GM23338 (cell line): ENCODE measurements at regions not wholly inside any gene's neighbourhood (a gene's known extent, or its start where the extent isn't known, plus 50 kb on each side); places are given as distances from the start of the nearest gene placed in this dataset.

Source experiments
- ATAC-seq: fragments of 200-7000 bp; cut with Tn5 transposase; 3 replicates; pipeline ENCODE4 v1.9.1; 2020
- DNase-seq: peaks from one replicate; pipeline ENCODE4 v3.0.0-alpha.2; 2015; ENCODE audit warnings: low spot score
- H2AFZ ChIP-seq: fragments of 200-600 bp; sonication (generic); 2 replicates; pipeline ENCODE4 v1.8.0; 2016; ENCODE audit warnings: antibody characterized with exemption, mild to moderate bottlenecking, moderate library complexity
- H3F3A ChIP-seq: fragments of 200-600 bp; sonication (generic); replicated peaks from 2 replicates; pipeline ENCODE4 v1.8.0; 2017; ENCODE audit warnings: antibody characterized with exemption, mixed run types, low read depth
- H3K27ac ChIP-seq: fragments of 200-600 bp; sonication (generic); 2 replicates; pipeline ENCODE4 v1.6.1; 2016; ENCODE audit warnings: low read depth
- H3K27me3 ChIP-seq: fragments of 200-600 bp; sonication (generic); 2 replicates; pipeline ENCODE4 v1.8.0; 2016; ENCODE audit warnings: mild to moderate bottlenecking, mixed run types, moderate library complexity; ENCODE audit not compliant: insufficient read depth
- H3K36me3 ChIP-seq: fragments of 200-600 bp; sonication (generic); 2 replicates; pipeline ENCODE4 v1.8.0; 2016; ENCODE audit warnings: mild to moderate bottlenecking; ENCODE audit not compliant: insufficient read depth
- H3K4me1 ChIP-seq: fragments of 200-600 bp; sonication (generic); 2 replicates; pipeline ENCODE4 v1.8.0; 2016; ENCODE audit warnings: mild to moderate bottlenecking, moderate library complexity; ENCODE audit not compliant: insufficient read depth
- H3K4me2 ChIP-seq: fragments of 200-600 bp; sonication (generic); 2 replicates; pipeline ENCODE4 v1.7.1; 2017; ENCODE audit warnings: mixed run types
- H3K4me3 ChIP-seq: fragments of 200-600 bp; sonication (generic); 2 replicates; pipeline ENCODE4 v1.6.1; 2016; ENCODE audit warnings: mixed run types
- H3K79me2 ChIP-seq: fragments of 200-600 bp; sonication (generic); replicated peaks from 2 replicates; pipeline ENCODE4 v1.8.0; 2017; ENCODE audit warnings: mild to moderate bottlenecking; ENCODE audit not compliant: insufficient read depth
- H3K9me2 ChIP-seq: fragments of 200-600 bp; sonication (generic); 2 replicates; pipeline ENCODE4 v1.8.0; 2017; ENCODE audit not compliant: insufficient read depth
- H4K20me1 ChIP-seq: fragments of 200-600 bp; sonication (generic); replicated peaks from 2 replicates; pipeline ENCODE4 v1.8.0; 2017; ENCODE audit warnings: mild to moderate bottlenecking; ENCODE audit not compliant: insufficient read depth
- H3K27ac Mint-ChIP-seq: 2 replicates; pipeline ENCODE4 v1.8.0; 2020; ENCODE audit warnings: inconsistent platforms, mild to moderate bottlenecking, moderate library complexity, mixed read lengths
- H3K27me3 Mint-ChIP-seq: 3 replicates; pipeline ENCODE4 v1.8.0; 2022; ENCODE audit warnings: low read depth, mild to moderate bottlenecking, moderate library complexity, mixed read lengths, inconsistent platforms; ENCODE audit not compliant: insufficient read depth, poor library complexity
- H3K36me3 Mint-ChIP-seq: 3 replicates; pipeline ENCODE4 v1.8.0; 2021; ENCODE audit warnings: low read depth, mild to moderate bottlenecking, inconsistent platforms, moderate library complexity, mixed read lengths
- H3K4me1 Mint-ChIP-seq: 3 replicates; pipeline ENCODE4 v1.8.0; 2020; ENCODE audit warnings: mild to moderate bottlenecking, inconsistent platforms, mixed read lengths
- H3K4me3 Mint-ChIP-seq: 3 replicates; pipeline ENCODE4 v1.8.0; 2021; ENCODE audit warnings: moderate library complexity, mild to moderate bottlenecking, inconsistent platforms, mixed read lengths
- H3K9me3 Mint-ChIP-seq: 3 replicates; pipeline ENCODE4 v1.8.0; 2020; ENCODE audit warnings: moderate library complexity, mild to moderate bottlenecking, inconsistent platforms, mixed read lengths
- CREB1 ChIP-seq: fragments of 250-450 bp; sonication (Bioruptor Pico); IDR thresholded peaks from 2 replicates; pipeline ENCODE4 v1.5.0; 2020; ENCODE audit warnings: low read depth, mild to moderate bottlenecking, moderate library complexity
- CTCF ChIP-seq, 2 experiments: fragments of 200-600 bp in 1 of 2; sonication (generic) in 1 of 2; conservative IDR thresholded peaks; 2 replicates each; pipeline versions ENCODE4 v1.5.1 to v1.6.1; 2016 to 2017; ENCODE audit warnings: antibody characterized with exemption in 2 of 2, low read depth in 2 of 2, mild to moderate bottlenecking in 2 of 2, moderate library complexity in 1 of 2
- ETS1 ChIP-seq: IDR thresholded peaks from 2 replicates; pipeline ENCODE4 v1.6.1; 2016; ENCODE audit warnings: antibody characterized with exemption
- EZH2 ChIP-seq: fragments of 200-600 bp; sonication (generic); IDR thresholded peaks from one replicate; pipeline ENCODE4 v1.8.0; 2017; ENCODE audit warnings: antibody characterized with exemption, mild to moderate bottlenecking, low read depth; ENCODE audit not compliant: unreplicated experiment
- EZH2phosphoT487 ChIP-seq: fragments of 200-600 bp; sonication (generic); IDR thresholded peaks from one replicate; pipeline ENCODE4 v1.8.1; 2018; ENCODE audit warnings: antibody characterized with exemption; ENCODE audit not compliant: unreplicated experiment
- JUNB ChIP-seq: IDR thresholded peaks from one replicate; pipeline ENCODE4 v1.6.1; 2016; ENCODE audit warnings: antibody characterized with exemption; ENCODE audit not compliant: unreplicated experiment
- NANOG ChIP-seq: IDR thresholded peaks from 2 replicates; pipeline ENCODE4 v1.6.1; 2016; ENCODE audit warnings: antibody characterized with exemption, borderline replicate concordance
- POLR2AphosphoS5 ChIP-seq: IDR thresholded peaks from 2 replicates; pipeline ENCODE4 v1.6.1; 2016; ENCODE audit warnings: antibody characterized with exemption, low read depth
- REST ChIP-seq: IDR thresholded peaks from one replicate; pipeline ENCODE4 v1.6.1; 2018; ENCODE audit warnings: antibody characterized with exemption; ENCODE audit not compliant: unreplicated experiment
- STAT1 ChIP-seq: IDR thresholded peaks from one replicate; pipeline ENCODE4 v1.6.1; 2016; ENCODE audit warnings: antibody characterized with exemption; ENCODE audit not compliant: unreplicated experiment
- ZNF462 ChIP-seq: fragments of 250-450 bp; sonication (Bioruptor Pico); IDR thresholded peaks from 2 replicates; pipeline ENCODE4 v1.5.0; 2020; ENCODE audit warnings: mild to moderate bottlenecking, moderate library complexity

- no peak for TF ChIP-seq STAT1
- no peak for TF ChIP-seq JUNB
- TF ChIP-seq ETS1: no peak
- TF ChIP-seq CREB1: no peak
Observed at GRCh38 chr6:40181367-40181766, 247.1 kb upstream of the MOCS1 start (continued).

- peaks cover 37% of the 10 kb centered on the region for H3K36me3 Mint-ChIP-seq
- H3K79me2 ChIP-seq: no peaks in the 10 kb centered on the region
- H4K20me1 ChIP-seq: no peaks in the 10 kb centered on the region
- no peaks in the 10 kb centered on the region for H3F3A ChIP-seq
- peaks cover 10% of the 10 kb centered on the region for H3K4me1 ChIP-seq
- H3K4me3 ChIP-seq: no peak overlapping the region
- peaks cover 42% of the 10 kb centered on the region for H3K9me3 Mint-ChIP-seq
- H3K27ac ChIP-seq: no peak overlapping the region
- H3K9me2 ChIP-seq: peaks cover 6% of the 10 kb centered on the region; the same call in 1 of the 2 replicates
- H3K27me3 Mint-ChIP-seq: peaks cover 8% of the 10 kb centered on the region
- H3K36me3 ChIP-seq: peaks cover 11% of the 10 kb centered on the region; the same call in 1 of the 2 replicates
- no peak overlapping the region for H3K4me2 ChIP-seq
- peaks cover 22% of the 10 kb centered on the region for H3K4me1 Mint-ChIP-seq
- no peak overlapping the region for H3K4me3 Mint-ChIP-seq
- H3K27ac Mint-ChIP-seq: no peak overlapping the region
- no peaks in the 10 kb centered on the region for H3K27me3 ChIP-seq
- H2AFZ ChIP-seq: no peak overlapping the region
- ATAC-seq (no peak), DNase-seq (no peak)
- TF ChIP-seq EZH2 (no peak), ZNF462 (CRISPR knock-in tag) (no peak), NANOG (no peak), CREB1 (no peak), ETS1 (no peak), EZH2phosphoT487 (no peak), JUNB (no peak), CTCF (conservative IDR thresholded peaks at IDR 0.05; ENCODE audit: low read depth in 2 of 2) (no peak), STAT1 (no peak), POLR2AphosphoS5 (no peak), REST (no peak)
Observed at GRCh38 chr6:40180271-40180670, 246.0 kb upstream of the MOCS1 start.
